ENCODE measurements at regions not wholly inside any gene's neighbourhood (a gene's known extent, or its start where the extent isn't known, plus 50 kb on each side); places are given as distances from the start of the nearest gene placed in this dataset.

DNA sequence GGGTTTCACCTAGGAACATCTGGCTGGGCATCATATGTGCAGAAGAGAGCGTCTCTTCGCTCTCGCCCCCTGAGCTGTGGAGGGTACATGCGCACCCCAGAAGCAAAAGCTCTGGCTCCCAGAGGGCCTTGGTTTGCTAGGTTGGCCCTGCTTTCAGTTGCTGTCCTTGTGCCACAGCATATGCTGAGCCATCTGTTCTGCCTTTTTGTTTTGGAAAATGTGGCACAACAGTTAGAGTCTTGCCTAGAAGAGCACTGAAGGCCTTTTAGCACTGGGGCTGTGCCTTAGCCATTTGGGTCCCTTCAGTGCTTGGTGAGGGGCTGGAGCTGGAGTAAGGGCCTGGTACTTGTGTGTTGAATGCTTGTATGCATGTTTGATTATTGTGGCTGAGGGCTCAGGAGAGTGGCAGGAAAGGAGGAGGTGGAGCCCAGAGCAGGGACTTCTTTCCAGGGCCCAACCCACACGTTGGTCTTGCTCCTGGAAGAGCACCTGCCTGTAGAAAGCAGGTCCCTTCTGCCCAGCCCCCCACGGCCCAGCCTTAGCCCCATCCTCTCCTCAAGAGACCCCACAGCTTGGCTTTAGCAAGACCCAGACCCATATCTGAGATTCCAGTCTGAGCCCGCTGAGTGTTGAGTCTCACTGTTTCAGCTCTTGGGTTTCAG, 113.7 kb downstream of the SLC25A47 start:
- RAD21 ChIA-PET (ENCODE audit: low non-redundant PET in 1 of 2, low total read pairs in 2 of 2, uncharacterized antibody in 2 of 2, unreplicated experiment in 2 of 2) = no interaction called here
- Histone ChIP-seq H3K9ac (ENCODE audit: low read length) (no peak overlapping the region), H3K36me3 (ENCODE audit: control insufficient read depth in 1 of 2, insufficient read depth in 2 of 2, low read length in 2 of 2) (no peaks in the 10 kb centered on the region), H3K9me2 (ENCODE audit: insufficient read depth) (no peaks in the 10 kb centered on the region), H4K20me1 (ENCODE audit: insufficient read depth) (no peaks in the 10 kb centered on the region), H3K4me1 (ENCODE audit: control insufficient read depth in 1 of 2, insufficient read depth in 2 of 2, low read length in 2 of 2) (peaks cover 38 to 61% of the 10 kb centered on the region in 2 experiments), H3K4me3 (replicated peaks in 1 of 2; ENCODE audit: low read depth in 1 of 2, low read length in 2 of 2) (no peak overlapping the region), H3K9me3 (ENCODE audit: control insufficient read depth in 1 of 2, insufficient read depth in 1 of 2, low read depth in 1 of 2, low read length in 2 of 2) (no peaks in the 10 kb centered on the region), H3K4me2 (ENCODE audit: low read length) (no peak overlapping the region), H3K79me2 (ENCODE audit: insufficient read depth, low read length) (no peaks in the 10 kb centered on the region), H3K27ac (ENCODE audit: low read depth, low read length) (no peak overlapping the region), H3K27me3 (ENCODE audit: insufficient read depth, low read length) (no peaks in the 10 kb centered on the region), H2AFZ (ENCODE audit: low read depth, low read length, poor library complexity, severe bottlenecking) (no peak overlapping the region)
- DNase-seq (ENCODE audit: low read depth, low spot score) (no peak), ATAC-seq (no peak)
- CTCF ChIA-PET = no interaction called here
- POLR2A ChIA-PET = no interaction called here
- intact Hi-C loops (cut with micrococcal nuclease) = no loop called here
- no TSS peak for BruUV-seq (replicated peaks)
- no peak for TF ChIP-seq JUND (IDR thresholded peaks at IDR 0.05)
- TF ChIP-seq ZBTB33 (IDR thresholded peaks at IDR 0.05; ENCODE audit: extremely low read depth, insufficient replicate concordance, low read length) = no peak
- TF ChIP-seq, protein P1, sequence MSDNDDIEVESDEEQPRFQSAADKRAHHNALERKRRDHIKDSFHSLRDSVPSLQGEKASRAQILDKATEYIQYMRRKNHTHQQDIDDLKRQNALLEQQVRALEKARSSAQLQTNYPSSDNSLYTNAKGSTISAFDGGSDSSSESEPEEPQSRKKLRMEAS (IDR thresholded peaks at IDR 0.05) = no peak
- TF ChIP-seq SP1 (IDR thresholded peaks at IDR 0.05; ENCODE audit: low read depth) = no peak
- no peak for TF ChIP-seq FOSL1 (IDR thresholded peaks at IDR 0.05; ENCODE audit: low read depth)
- TF ChIP-seq ELF1 (IDR thresholded peaks at IDR 0.05; ENCODE audit: borderline replicate concordance, low read depth) = no peak
- TF ChIP-seq CBX3 (IDR thresholded peaks at IDR 0.05; ENCODE audit: low read depth) = no peak
- TF ChIP-seq CEBPB (IDR thresholded peaks at IDR 0.05; ENCODE audit: low read depth) = no peak
- no peak for TF ChIP-seq SRF (IDR thresholded peaks at IDR 0.05; ENCODE audit: low read depth)
- TF ChIP-seq REST (IDR thresholded peaks at IDR 0.05; ENCODE audit: low read depth) = no peak
- no peak for TF ChIP-seq EZH2 (IDR thresholded peaks at IDR 0.05)
- TF ChIP-seq POLR2A (IDR thresholded peaks at IDR 0.05; ENCODE audit: borderline replicate concordance, extremely low read depth, insufficient read depth, insufficient read length) = no peak
- TF ChIP-seq TCF7L2 (IDR thresholded peaks at IDR 0.05; ENCODE audit: borderline replicate concordance, extremely low read depth, insufficient read depth, insufficient read length) = no peak

Measured in HCT116 (cell line).